DOHH2 (cell line): ENCODE measurements at regions not wholly inside any gene's neighbourhood (a gene's known extent, or its start where the extent isn't known, plus 50 kb on each side); places are given as distances from the start of the nearest gene placed in this dataset.
"Not testable (repeated sequence)": the region's sequence is repeated elsewhere in the genome, so short reads cannot be mapped to it uniquely, and the experiment has no call there.

Source experiments
- CTCF ChIP-seq: fragments of 200-600 bp; sonication (generic); IDR thresholded peaks from one replicate; pipeline ENCODE4 v1.5.1; 2014; ENCODE audit warnings: antibody characterized with exemption, mild to moderate bottlenecking, low read depth, low read length; ENCODE audit not compliant: poor library complexity, severe bottlenecking
- EZH2phosphoT487 ChIP-seq: fragments of 200-600 bp; sonication (generic); IDR thresholded peaks from 2 replicates; pipeline ENCODE4 v1.6.1; 2017; ENCODE audit warnings: borderline replicate concordance, mild to moderate bottlenecking, antibody characterized with exemption, low read length, moderate library complexity, mixed read lengths

GRCh38 chr21:9034491-9035200 is 1486.7 kb upstream of the TPTE start:
- not testable (repeated sequence) for TF ChIP-seq CTCF, EZH2phosphoT487
